ENCODE measurements at regions not wholly inside any gene's neighbourhood (a gene's known extent, or its start where the extent isn't known, plus 50 kb on each side); places are given as distances from the start of the nearest gene placed in this dataset.

- Histone ChIP-seq H3K36me3 (ENCODE audit: insufficient read depth, low read length) (no peaks in the 10 kb centered on the region), H3K9me3 (ENCODE audit: insufficient read depth, low read depth, low read length) (peaks cover 5% of the 10 kb centered on the region; the same call in 1 of the 2 replicates), H3F3A (ENCODE audit: low read depth) (no peaks in the 10 kb centered on the region), H3K4me3 (ENCODE audit: low read length, poor library complexity, severe bottlenecking) (no peak overlapping the region), H3K79me2 (ENCODE audit: insufficient read depth, low read length) (no peaks in the 10 kb centered on the region), H3K4me2 (ENCODE audit: low read depth, low read length, poor library complexity, severe bottlenecking) (no peak overlapping the region), H4K20me1 (ENCODE audit: insufficient read depth, low read length, poor library complexity, severe bottlenecking) (no peaks in the 10 kb centered on the region), H3K9me2 (replicated peaks; ENCODE audit: low read depth, low read length) (no peaks in the 10 kb centered on the region), H3K9ac (ENCODE audit: low read depth, low read length, poor library complexity, severe bottlenecking) (no peak overlapping the region), H2AFZ (ENCODE audit: low read length) (no peak overlapping the region), H3K4me1 (ENCODE audit: insufficient read depth, low read length, poor library complexity, severe bottlenecking) (no peaks in the 10 kb centered on the region), H3K27me3 (ENCODE audit: insufficient read depth, low read length, poor library complexity, severe bottlenecking) (no peaks in the 10 kb centered on the region)
- no peak for TF ChIP-seq EZH2phosphoT487 (IDR thresholded peaks at IDR 0.05; ENCODE audit: borderline replicate concordance)
- TF ChIP-seq, protein P1, sequence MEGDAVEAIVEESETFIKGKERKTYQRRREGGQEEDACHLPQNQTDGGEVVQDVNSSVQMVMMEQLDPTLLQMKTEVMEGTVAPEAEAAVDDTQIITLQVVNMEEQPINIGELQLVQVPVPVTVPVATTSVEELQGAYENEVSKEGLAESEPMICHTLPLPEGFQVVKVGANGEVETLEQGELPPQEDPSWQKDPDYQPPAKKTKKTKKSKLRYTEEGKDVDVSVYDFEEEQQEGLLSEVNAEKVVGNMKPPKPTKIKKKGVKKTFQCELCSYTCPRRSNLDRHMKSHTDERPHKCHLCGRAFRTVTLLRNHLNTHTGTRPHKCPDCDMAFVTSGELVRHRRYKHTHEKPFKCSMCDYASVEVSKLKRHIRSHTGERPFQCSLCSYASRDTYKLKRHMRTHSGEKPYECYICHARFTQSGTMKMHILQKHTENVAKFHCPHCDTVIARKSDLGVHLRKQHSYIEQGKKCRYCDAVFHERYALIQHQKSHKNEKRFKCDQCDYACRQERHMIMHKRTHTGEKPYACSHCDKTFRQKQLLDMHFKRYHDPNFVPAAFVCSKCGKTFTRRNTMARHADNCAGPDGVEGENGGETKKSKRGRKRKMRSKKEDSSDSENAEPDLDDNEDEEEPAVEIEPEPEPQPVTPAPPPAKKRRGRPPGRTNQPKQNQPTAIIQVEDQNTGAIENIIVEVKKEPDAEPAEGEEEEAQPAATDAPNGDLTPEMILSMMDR (conservative IDR thresholded peaks at IDR 0.05; ENCODE audit: low read length) = no peak
Observed at GRCh38 chr5:3285621-3286020, 310.0 kb upstream of the IRX1 start.

DNA sequence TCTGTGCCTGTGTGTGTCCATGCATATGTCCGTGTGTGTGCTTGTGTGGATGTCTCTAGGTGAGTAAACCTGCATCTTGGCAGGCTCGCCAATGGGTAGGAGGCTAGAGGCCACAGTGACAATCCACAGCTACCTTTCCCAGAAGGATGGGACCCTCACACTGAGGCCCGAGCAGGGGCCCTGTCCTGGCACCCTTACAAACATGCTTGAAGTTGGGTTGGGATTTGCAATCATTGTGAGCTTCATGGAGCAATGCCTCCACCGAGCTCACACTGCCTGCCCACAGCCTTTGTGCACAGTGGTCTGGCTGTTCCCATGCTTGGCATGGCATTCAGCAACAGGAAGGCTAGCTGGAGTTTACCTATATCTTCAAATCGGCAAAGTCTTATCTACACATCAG, 311.1 kb upstream of the IRX1 start:
- Histone ChIP-seq H3K4me1 (ENCODE audit: insufficient read depth, low read length, poor library complexity, severe bottlenecking) (no peaks in the 10 kb centered on the region), H3K36me3 (ENCODE audit: insufficient read depth, low read length) (no peaks in the 10 kb centered on the region), H3K9me2 (replicated peaks; ENCODE audit: low read depth, low read length) (no peaks in the 10 kb centered on the region), H3K9ac (ENCODE audit: low read depth, low read length, poor library complexity, severe bottlenecking) (no peak overlapping the region), H2AFZ (ENCODE audit: low read length) (no peak overlapping the region), H3K4me3 (ENCODE audit: low read length, poor library complexity, severe bottlenecking) (no peak overlapping the region), H3K9me3 (ENCODE audit: insufficient read depth, low read depth, low read length) (peaks cover 10% of the 10 kb centered on the region; the same call in 1 of the 2 replicates), H4K20me1 (ENCODE audit: insufficient read depth, low read length, poor library complexity, severe bottlenecking) (no peaks in the 10 kb centered on the region), H3F3A (ENCODE audit: low read depth) (no peaks in the 10 kb centered on the region), H3K27me3 (ENCODE audit: insufficient read depth, low read length, poor library complexity, severe bottlenecking) (no peaks in the 10 kb centered on the region), H3K79me2 (ENCODE audit: insufficient read depth, low read length) (no peaks in the 10 kb centered on the region), H3K4me2 (ENCODE audit: low read depth, low read length, poor library complexity, severe bottlenecking) (no peak overlapping the region)
- TF ChIP-seq, protein P1 (conservative IDR thresholded peaks at IDR 0.05; ENCODE audit: low read length) = no peak
- no peak for TF ChIP-seq EZH2phosphoT487 (IDR thresholded peaks at IDR 0.05; ENCODE audit: borderline replicate concordance)

DNA sequence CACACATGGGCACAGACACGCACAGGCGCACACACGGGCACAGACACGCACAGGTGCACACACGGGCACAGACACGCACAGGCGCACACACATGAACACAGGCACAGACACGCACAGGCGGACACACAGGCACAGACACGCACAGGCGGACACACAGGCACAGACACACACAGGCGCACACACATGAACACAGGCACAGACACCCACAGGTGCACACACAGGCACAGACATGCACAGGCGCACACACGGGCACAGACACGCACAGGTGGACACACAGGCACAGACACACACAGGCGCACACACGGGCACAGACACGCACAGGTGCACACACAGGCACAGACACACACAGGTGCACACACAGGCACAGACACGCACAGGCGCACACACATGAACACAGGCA, 312.8 kb upstream of the IRX1 start:
- no peaks in the 10 kb centered on the region for H4K20me1 ChIP-seq (ENCODE audit: insufficient read depth, low read length, poor library complexity, severe bottlenecking)
- no peak overlapping the region for H3K4me3 ChIP-seq (ENCODE audit: low read length, poor library complexity, severe bottlenecking)
- TF ChIP-seq, protein P1 (conservative IDR thresholded peaks at IDR 0.05; ENCODE audit: low read length) = no peak
- TF ChIP-seq EZH2phosphoT487 (IDR thresholded peaks at IDR 0.05; ENCODE audit: borderline replicate concordance) = no peak
- no peak overlapping the region for H3K9ac ChIP-seq (ENCODE audit: low read depth, low read length, poor library complexity, severe bottlenecking)
- H3K4me1 ChIP-seq (ENCODE audit: insufficient read depth, low read length, poor library complexity, severe bottlenecking) = no peaks in the 10 kb centered on the region
- no peaks in the 10 kb centered on the region for H3K27me3 ChIP-seq (ENCODE audit: insufficient read depth, low read length, poor library complexity, severe bottlenecking)
- no peak overlapping the region for H3K4me2 ChIP-seq (ENCODE audit: low read depth, low read length, poor library complexity, severe bottlenecking)
- no peaks in the 10 kb centered on the region for H3K36me3 ChIP-seq (ENCODE audit: insufficient read depth, low read length)
- H3K79me2 ChIP-seq (ENCODE audit: insufficient read depth, low read length) = no peaks in the 10 kb centered on the region
- peaks cover 11% of the 10 kb centered on the region; the same call in 1 of the 2 replicates for H3K9me3 ChIP-seq (ENCODE audit: insufficient read depth, low read depth, low read length)
- no peaks in the 10 kb centered on the region for H3F3A ChIP-seq (ENCODE audit: low read depth)
- no peak overlapping the region for H2AFZ ChIP-seq (ENCODE audit: low read length)
- no peaks in the 10 kb centered on the region for H3K9me2 ChIP-seq (replicated peaks; ENCODE audit: low read depth, low read length)

Data from Loucy (cell line).